ENCODE measurements at regions not wholly inside any gene's neighbourhood (a gene's known extent, or its start where the extent isn't known, plus 50 kb on each side); places are given as distances from the start of the nearest gene placed in this dataset.

- Mint-ChIP-seq H3K27me3 (peaks cover 29% of the 10 kb centered on the region), H3K9me3 (ENCODE audit: insufficient read depth) (no peaks in the 10 kb centered on the region), H3K4me3 (no peak overlapping the region), H3K27ac (no peak overlapping the region), H3K4me1 (peaks cover 2% of the 10 kb centered on the region)
- no peaks in the 10 kb centered on the region for H3K36me3 ChIP-seq (replicated peaks in 1 of 2; ENCODE audit: control extremely low read depth in 1 of 2, control insufficient read depth in 1 of 2, extremely low read depth in 1 of 2, insufficient read depth in 2 of 2, low read length in 1 of 2)
- DNase-seq (no peak), ATAC-seq (ENCODE audit: low read depth) (no peak)
- no peak overlapping the region for H3K4me3 ChIP-seq (ENCODE audit: control extremely low read depth in 1 of 5, extremely low read depth in 1 of 5, insufficient read depth in 1 of 5, low read depth in 2 of 5, low read length in 4 of 5)
- no peaks in the 10 kb centered on the region for H4K20me1 ChIP-seq (ENCODE audit: control insufficient read depth, insufficient read depth, low read length, poor library complexity, severe bottlenecking)
- ChIA-PET CTCF (no interaction called here), POLR2A (no interaction called here)
- peaks cover 0 to 4% (median 0%) of the 10 kb centered on the region in 4 experiments for H3K27me3 ChIP-seq (replicated peaks in 1 of 4; ENCODE audit: control extremely low read depth in 1 of 4, control insufficient read depth in 3 of 4, insufficient read depth in 4 of 4, low read length in 3 of 4)
- no peak overlapping the region for H2AFZ ChIP-seq (ENCODE audit: insufficient read depth, low read depth, low read length, poor library complexity, severe bottlenecking)
- intact Hi-C loops (cut with micrococcal nuclease), result no loop called here
- WGBS (ENCODE audit: insufficient coverage), result no CpG with 5 or more reads among the region's 3 CpGs
- H3K9me3 ChIP-seq (ENCODE audit: control extremely low read depth in 1 of 3, control insufficient read depth in 2 of 3, insufficient read depth in 1 of 3, low read length in 2 of 3), result no peaks in the 10 kb centered on the region
- H3K4me1 ChIP-seq (ENCODE audit: control insufficient read depth in 2 of 2, insufficient read depth in 2 of 2, low read length in 2 of 2), result peaks cover 0 to 2% of the 10 kb centered on the region in 2 donors
- no peak overlapping the region for H3K9ac ChIP-seq (ENCODE audit: low read length)
- no peak overlapping the region for H3K27ac ChIP-seq (ENCODE audit: low read length in 2 of 2)
- no peaks in the 10 kb centered on the region for H3K79me2 ChIP-seq (ENCODE audit: control insufficient read depth, insufficient read depth, low read length)
- TF ChIP-seq, protein P1, sequence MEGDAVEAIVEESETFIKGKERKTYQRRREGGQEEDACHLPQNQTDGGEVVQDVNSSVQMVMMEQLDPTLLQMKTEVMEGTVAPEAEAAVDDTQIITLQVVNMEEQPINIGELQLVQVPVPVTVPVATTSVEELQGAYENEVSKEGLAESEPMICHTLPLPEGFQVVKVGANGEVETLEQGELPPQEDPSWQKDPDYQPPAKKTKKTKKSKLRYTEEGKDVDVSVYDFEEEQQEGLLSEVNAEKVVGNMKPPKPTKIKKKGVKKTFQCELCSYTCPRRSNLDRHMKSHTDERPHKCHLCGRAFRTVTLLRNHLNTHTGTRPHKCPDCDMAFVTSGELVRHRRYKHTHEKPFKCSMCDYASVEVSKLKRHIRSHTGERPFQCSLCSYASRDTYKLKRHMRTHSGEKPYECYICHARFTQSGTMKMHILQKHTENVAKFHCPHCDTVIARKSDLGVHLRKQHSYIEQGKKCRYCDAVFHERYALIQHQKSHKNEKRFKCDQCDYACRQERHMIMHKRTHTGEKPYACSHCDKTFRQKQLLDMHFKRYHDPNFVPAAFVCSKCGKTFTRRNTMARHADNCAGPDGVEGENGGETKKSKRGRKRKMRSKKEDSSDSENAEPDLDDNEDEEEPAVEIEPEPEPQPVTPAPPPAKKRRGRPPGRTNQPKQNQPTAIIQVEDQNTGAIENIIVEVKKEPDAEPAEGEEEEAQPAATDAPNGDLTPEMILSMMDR (IDR thresholded peaks at IDR 0.05), result no peak
- TF ChIP-seq EZH2 (IDR thresholded peaks at IDR 0.05; ENCODE audit: borderline replicate concordance, insufficient read depth, low read depth, low read length, poor library complexity, severe bottlenecking), result no peak
- H3K4me2 ChIP-seq (replicated peaks; ENCODE audit: low read depth, low read length, poor library complexity, severe bottlenecking), result no peak overlapping the region
Measured at GRCh38 chr14:64641760-64642159, 62.5 kb upstream of the PLEKHG3 start.

DNA sequence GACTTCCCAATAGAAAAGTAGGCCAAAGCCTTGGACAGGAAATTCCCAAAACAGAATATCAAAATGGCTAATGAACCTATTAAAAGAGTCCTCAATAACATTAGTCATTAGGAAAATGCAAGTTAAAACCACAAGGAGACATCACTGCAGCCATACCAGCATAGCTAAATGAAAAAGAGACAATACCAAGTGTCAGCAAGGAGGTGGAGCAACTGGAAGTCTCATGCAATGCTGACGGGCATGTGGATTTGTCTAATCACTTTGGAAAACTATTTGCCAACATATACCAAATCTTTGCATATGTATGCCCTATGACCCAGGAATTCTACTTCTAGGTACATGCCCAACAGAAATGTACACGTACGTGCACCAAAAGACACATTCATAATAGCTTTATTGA, 60.5 kb upstream of the PLEKHG3 start:
- no peaks in the 10 kb centered on the region for H3K4me1 Mint-ChIP-seq
- H3K27me3 Mint-ChIP-seq, result peaks cover 33% of the 10 kb centered on the region
- H3K9me3 ChIP-seq (ENCODE audit: control extremely low read depth in 1 of 3, control insufficient read depth in 2 of 3, insufficient read depth in 1 of 3, low read length in 2 of 3), result no peaks in the 10 kb centered on the region
- no peak overlapping the region for H3K4me3 Mint-ChIP-seq
- DNase-seq (no peak), ATAC-seq (ENCODE audit: low read depth) (no peak)
- no peak overlapping the region for H3K4me2 ChIP-seq (replicated peaks; ENCODE audit: low read depth, low read length, poor library complexity, severe bottlenecking)
- H3K27ac Mint-ChIP-seq, result no peak overlapping the region
- ChIA-PET CTCF (interaction anchor here (1.5 kb wide), 1 partner anchor 8 kb away, joined by 4 read pairs; no protein-coding TSS in a partner anchor), POLR2A (no interaction called here)
- no peaks in the 10 kb centered on the region for H3K79me2 ChIP-seq (ENCODE audit: control insufficient read depth, insufficient read depth, low read length)
- no peaks in the 10 kb centered on the region for H3K4me1 ChIP-seq (ENCODE audit: control insufficient read depth in 2 of 2, insufficient read depth in 2 of 2, low read length in 2 of 2)
- intact Hi-C loops (cut with micrococcal nuclease), result no loop called here
- TF ChIP-seq EZH2 (IDR thresholded peaks at IDR 0.05; ENCODE audit: borderline replicate concordance, insufficient read depth, low read depth, low read length, poor library complexity, severe bottlenecking), result no peak
- TF ChIP-seq, protein P1 (IDR thresholded peaks at IDR 0.05), result no peak
- 100% methylated on average over 1 of the region's 3 CpGs for WGBS (ENCODE audit: insufficient coverage)
- no peaks in the 10 kb centered on the region for H3K9me3 Mint-ChIP-seq (ENCODE audit: insufficient read depth)
- H3K4me3 ChIP-seq (ENCODE audit: control extremely low read depth in 1 of 5, extremely low read depth in 1 of 5, insufficient read depth in 1 of 5, low read depth in 2 of 5, low read length in 4 of 5), result no peak overlapping the region
- no peak overlapping the region for H3K27ac ChIP-seq (ENCODE audit: low read length in 2 of 2)
- no peaks in the 10 kb centered on the region for H4K20me1 ChIP-seq (ENCODE audit: control insufficient read depth, insufficient read depth, low read length, poor library complexity, severe bottlenecking)
- H3K27me3 ChIP-seq (replicated peaks in 1 of 4; ENCODE audit: control extremely low read depth in 1 of 4, control insufficient read depth in 3 of 4, insufficient read depth in 4 of 4, low read length in 3 of 4), result no peaks in the 10 kb centered on the region
- H2AFZ ChIP-seq (ENCODE audit: insufficient read depth, low read depth, low read length, poor library complexity, severe bottlenecking), result no peak overlapping the region
- H3K36me3 ChIP-seq (replicated peaks in 1 of 2; ENCODE audit: control extremely low read depth in 1 of 2, control insufficient read depth in 1 of 2, extremely low read depth in 1 of 2, insufficient read depth in 2 of 2, low read length in 1 of 2), result no peaks in the 10 kb centered on the region
- H3K9ac ChIP-seq (ENCODE audit: low read length), result no peak overlapping the region
